GM10248 (cell line): ENCODE measurements at regions not wholly inside any gene's neighbourhood (a gene's known extent, or its start where the extent isn't known, plus 50 kb on each side); places are given as distances from the start of the nearest gene placed in this dataset.

ENCODE experiments used
- CTCF ChIA-PET: fragments of 300-600 bp; sonication (Branson Sonifier 250); formaldehyde crosslinking; extraction: SDS; loops from one replicate; lab custom pipeline; 2021; ENCODE audit warnings: antibody characterized with exemption; lab: Yijun Ruan, JAX
- POLR2A ChIA-PET: fragments of 350-650 bp; sonication (Branson Sonifier 250); formaldehyde crosslinking; extraction: SDS; loops from one replicate; lab custom pipeline; 2020; ENCODE audit warnings: antibody characterized with exemption; lab: Yijun Ruan, JAX
- DNase-seq: peaks from one replicate; pipeline ENCODE4 v3.0.0; 2012; ENCODE audit errors: extremely low spot score
- TF ChIP-seq, protein P1 (sequence below): IDR thresholded peaks from 2 replicates; pipeline ENCODE4 v1.5.1; 2012; ENCODE audit warnings: mild to moderate bottlenecking, low read depth; ENCODE audit errors: extremely low read depth, missing control alignments, control extremely low read depth

DNA sequence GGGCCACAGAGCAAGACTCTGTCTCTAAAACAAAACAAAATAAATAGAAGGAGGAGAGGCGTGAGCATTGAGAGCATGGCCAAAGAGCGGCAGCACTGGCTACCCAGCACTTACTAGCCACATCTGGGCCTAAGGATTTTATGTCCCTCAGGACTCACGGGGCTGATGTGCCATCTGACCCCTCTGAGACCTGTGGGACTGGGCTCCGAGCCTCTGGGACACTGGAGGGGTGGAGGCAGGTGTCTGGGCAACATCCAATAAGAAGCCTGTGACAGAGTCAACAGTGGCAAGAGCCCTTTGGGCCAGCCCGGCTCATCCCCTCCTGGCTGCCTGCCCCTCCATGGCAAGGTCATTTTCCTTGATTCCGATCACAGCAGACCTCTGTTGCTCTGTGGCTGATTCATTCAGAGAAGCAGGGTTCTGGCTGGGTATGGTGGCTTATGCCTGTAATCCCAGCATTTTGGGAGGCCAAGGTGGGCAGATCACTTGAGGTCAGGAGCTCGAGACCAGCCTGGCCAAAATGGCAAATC, 60.7 kb downstream of the RRM2 start:
- DNase-seq, result no peak
- TF ChIP-seq, protein P1, sequence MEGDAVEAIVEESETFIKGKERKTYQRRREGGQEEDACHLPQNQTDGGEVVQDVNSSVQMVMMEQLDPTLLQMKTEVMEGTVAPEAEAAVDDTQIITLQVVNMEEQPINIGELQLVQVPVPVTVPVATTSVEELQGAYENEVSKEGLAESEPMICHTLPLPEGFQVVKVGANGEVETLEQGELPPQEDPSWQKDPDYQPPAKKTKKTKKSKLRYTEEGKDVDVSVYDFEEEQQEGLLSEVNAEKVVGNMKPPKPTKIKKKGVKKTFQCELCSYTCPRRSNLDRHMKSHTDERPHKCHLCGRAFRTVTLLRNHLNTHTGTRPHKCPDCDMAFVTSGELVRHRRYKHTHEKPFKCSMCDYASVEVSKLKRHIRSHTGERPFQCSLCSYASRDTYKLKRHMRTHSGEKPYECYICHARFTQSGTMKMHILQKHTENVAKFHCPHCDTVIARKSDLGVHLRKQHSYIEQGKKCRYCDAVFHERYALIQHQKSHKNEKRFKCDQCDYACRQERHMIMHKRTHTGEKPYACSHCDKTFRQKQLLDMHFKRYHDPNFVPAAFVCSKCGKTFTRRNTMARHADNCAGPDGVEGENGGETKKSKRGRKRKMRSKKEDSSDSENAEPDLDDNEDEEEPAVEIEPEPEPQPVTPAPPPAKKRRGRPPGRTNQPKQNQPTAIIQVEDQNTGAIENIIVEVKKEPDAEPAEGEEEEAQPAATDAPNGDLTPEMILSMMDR, result no peak
- ChIA-PET CTCF (no interaction called here), POLR2A (no interaction called here)

DNA sequence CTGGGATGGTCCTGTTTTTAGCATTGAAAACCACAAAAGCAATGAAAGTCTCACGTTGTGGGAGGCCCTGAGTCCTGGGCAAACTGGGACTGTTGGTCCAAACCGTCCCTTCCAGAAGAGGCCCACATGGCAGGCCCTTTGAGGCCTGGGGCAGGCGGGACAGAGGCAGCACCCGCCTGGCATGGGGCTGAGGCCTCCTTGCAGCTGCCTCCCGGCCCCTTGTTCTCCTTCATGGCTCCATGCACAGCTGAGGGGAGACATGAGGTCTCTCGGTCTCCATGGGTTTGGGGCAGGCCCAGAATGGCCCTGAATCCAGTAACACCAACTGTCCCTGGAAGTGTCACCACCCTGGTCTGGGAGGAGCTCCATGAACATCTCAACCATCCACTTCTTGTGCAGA, 61.9 kb downstream of the RRM2 start:
- POLR2A ChIA-PET, result no interaction called here

DNA sequence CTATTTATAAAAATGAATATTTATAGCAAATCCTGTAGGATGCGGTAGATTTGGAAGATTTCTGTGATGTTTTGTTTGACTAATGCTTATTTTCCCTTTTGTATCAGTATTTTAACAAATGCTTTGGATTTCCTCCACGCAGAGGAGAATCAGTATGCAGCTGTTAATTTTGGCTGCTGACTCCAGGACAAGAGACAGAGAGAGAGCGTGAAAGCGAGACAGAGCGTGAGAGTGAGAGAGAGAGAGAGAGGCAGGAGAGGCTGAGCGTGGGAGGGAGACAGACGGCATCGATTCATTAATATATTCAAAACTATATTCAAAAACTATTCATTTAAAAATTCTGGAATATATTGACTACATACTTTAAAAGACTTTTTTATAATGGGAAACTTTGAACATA, 62.5 kb downstream of the RRM2 start:
- TF ChIP-seq, protein P1, result no peak
- DNase-seq, result no peak
- ChIA-PET POLR2A (no interaction called here), CTCF (no interaction called here)

More for the DNA sequence above, 61.9 kb downstream of the RRM2 start:
- TF ChIP-seq, protein P1, result no peak
- CTCF ChIA-PET, result interaction anchor here (0.9 kb wide), 1 partner anchor 15 kb away, joined by 4 read pairs; no protein-coding TSS in a partner anchor
- no peak for DNase-seq

DNA sequence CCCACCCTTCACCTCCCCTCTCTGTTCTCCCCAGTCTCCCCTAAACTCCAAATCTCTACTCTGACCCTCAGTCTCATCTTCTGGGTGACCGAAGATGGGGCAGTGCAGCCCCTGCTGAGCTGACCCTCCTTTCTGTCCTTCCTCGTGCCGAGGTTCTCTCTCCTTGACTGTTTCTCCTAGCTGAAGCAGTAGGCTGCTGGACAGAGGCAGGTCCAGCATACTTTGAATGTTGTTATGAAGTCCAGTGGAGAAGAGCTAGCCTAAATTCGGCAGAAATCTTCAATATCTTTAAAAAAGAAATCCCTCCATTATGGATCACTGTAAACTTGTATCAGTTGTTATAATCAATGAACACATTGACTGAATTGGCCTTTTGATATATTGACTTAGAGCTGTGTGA, 63.2 kb downstream of the RRM2 start:
- ChIA-PET CTCF (no interaction called here), POLR2A (no interaction called here)
- no peak for DNase-seq
- TF ChIP-seq, protein P1, result no peak

DNA sequence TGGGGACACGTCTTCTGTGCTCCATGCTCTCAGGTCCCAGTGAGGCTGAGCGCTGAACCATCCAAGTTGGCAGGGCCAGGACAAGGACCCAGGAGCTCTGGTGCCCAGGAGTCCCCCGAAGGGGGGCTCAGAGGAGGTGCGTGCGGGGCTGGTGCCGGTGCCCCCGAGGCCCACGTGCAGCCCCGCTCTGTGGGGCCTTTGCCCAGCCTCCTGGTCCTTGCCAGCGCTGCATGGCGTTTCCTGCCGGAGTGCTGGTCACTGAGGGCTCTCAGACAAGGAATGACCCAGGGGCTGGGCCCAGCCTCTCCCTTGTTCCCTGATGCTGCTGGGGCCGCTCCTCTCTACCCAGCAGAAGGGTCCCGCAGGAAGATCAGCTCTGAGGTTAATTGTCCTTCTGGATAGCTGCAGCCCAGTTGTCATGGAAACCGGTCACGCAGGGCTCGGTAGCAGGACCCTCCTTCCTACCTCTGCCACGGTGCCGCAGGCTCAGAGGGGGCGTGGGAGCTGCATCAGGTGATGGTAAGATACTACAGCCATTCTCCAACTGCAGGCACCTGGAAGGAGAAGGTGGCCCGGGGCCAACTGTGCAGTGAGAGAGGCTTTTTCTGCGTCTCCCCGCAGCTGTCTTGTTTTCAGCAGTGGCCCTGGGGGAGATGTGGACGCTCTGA, 64.5 kb downstream of the RRM2 start:
- CTCF ChIA-PET, result no interaction called here
- TF ChIP-seq, protein P1, result no peak
- POLR2A ChIA-PET, result no interaction called here
- DNase-seq, result no peak

DNA sequence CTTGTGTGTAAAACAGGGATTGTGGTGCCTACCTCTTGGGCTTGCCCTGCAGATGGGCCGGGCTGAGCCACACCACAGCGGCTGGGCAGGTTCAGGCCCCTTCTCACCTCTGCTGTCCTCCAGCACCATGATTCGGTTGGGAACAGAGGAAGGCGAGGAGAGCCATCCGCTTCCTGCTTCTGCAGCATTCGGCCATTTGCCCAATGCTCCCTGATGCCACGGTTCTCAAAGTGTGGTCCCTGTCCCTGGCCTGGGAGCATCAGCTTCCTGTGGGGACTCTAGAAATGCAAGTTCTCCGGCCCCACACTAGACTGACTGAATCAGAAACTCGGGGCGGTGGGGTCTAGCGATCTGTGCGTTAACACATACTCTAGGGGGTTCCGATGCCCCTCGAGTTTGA, 65.1 kb downstream of the RRM2 start:
- TF ChIP-seq, protein P1, result no peak
- CTCF ChIA-PET, result no interaction called here
- POLR2A ChIA-PET, result no interaction called here
- DNase-seq, result no peak
